PC-3 (cell line): ENCODE measurements at regions not wholly inside any gene's neighbourhood (a gene's known extent, or its start where the extent isn't known, plus 50 kb on each side); places are given as distances from the start of the nearest gene placed in this dataset.

ENCODE experiments used
- EZH2 ChIP-seq: fragments of 300-600 bp; sonication (generic); IDR thresholded peaks from one replicate; pipeline ENCODE4 v1.6.1; 2017; ENCODE audit warnings: antibody characterized with exemption, mild to moderate bottlenecking, low read length; ENCODE audit not compliant: unreplicated experiment
- EZH2phosphoT487 ChIP-seq: fragments of 300-600 bp; sonication (generic); IDR thresholded peaks from 2 replicates; pipeline ENCODE4 v1.6.1; 2018; ENCODE audit warnings: mild to moderate bottlenecking, antibody characterized with exemption, low read length, borderline replicate concordance
- TF ChIP-seq, protein P1 (sequence below): fragments of 300-600 bp; sonication (generic); conservative IDR thresholded peaks from 2 replicates; pipeline ENCODE4 v1.5.1; 2017; ENCODE audit warnings: antibody characterized with exemption, low read depth, mild to moderate bottlenecking, low read length

DNA sequence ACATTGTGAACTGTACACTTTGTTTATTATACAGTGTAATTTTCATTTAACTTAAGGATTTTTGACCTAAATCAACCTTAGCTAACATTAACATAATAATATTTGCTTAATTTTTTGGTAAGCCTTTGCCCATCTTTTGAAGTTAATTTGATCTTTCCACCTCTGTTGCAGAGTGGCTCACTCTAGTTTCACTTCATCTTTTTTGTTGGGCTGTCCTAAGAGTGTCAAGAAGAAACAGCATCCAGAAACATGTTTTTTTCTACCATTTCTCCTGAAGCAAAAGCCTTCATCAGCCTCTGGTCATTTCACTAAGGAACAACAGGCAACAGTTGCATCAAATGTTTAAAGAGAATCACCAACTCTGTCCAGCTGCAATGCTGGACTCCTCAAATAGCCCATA, 824.7 kb downstream of the REEP3 start:
- TF ChIP-seq, protein P1, sequence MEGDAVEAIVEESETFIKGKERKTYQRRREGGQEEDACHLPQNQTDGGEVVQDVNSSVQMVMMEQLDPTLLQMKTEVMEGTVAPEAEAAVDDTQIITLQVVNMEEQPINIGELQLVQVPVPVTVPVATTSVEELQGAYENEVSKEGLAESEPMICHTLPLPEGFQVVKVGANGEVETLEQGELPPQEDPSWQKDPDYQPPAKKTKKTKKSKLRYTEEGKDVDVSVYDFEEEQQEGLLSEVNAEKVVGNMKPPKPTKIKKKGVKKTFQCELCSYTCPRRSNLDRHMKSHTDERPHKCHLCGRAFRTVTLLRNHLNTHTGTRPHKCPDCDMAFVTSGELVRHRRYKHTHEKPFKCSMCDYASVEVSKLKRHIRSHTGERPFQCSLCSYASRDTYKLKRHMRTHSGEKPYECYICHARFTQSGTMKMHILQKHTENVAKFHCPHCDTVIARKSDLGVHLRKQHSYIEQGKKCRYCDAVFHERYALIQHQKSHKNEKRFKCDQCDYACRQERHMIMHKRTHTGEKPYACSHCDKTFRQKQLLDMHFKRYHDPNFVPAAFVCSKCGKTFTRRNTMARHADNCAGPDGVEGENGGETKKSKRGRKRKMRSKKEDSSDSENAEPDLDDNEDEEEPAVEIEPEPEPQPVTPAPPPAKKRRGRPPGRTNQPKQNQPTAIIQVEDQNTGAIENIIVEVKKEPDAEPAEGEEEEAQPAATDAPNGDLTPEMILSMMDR: no peak
- TF ChIP-seq EZH2 (no peak), EZH2phosphoT487 (no peak)
